Stimulated activated CD4-positive, alpha-beta T cell treated with anti-CD3 and anti-CD28 coated beads, Interleukin-2, amount 100 ng/mL, for 24 hours (primary cell): ENCODE measurements at regions not wholly inside any gene's neighbourhood (a gene's known extent, or its start where the extent isn't known, plus 50 kb on each side); places are given as distances from the start of the nearest gene placed in this dataset.

Source experiments
- DNase-seq, 2 donors: peaks; one replicate each; pipeline ENCODE4 v3.0.0-alpha.2; 2020

- no peak for DNase-seq
These were observed 579.3 kb downstream of the BUD13 start for GRCh38 chr11:116193321-116194131.

GRCh38 chr11:116192509-116193210 lies 580.1 kb downstream of the BUD13 start:
- DNase-seq: no peak

- DNase-seq: no peak
These were observed 581.9 kb downstream of the BUD13 start for GRCh38 chr11:116190861-116191260.

GRCh38 chr11:116189408-116190170 lies 583.2 kb downstream of the BUD13 start:
- DNase-seq: no peak

GRCh38 chr11:116188350-116188749 lies 584.4 kb downstream of the BUD13 start:
- DNase-seq: no peak

GRCh38 chr11:116187026-116187425 lies 585.8 kb downstream of the BUD13 start:
- no peak for DNase-seq

GRCh38 chr11:116185551-116185950 lies 587.2 kb downstream of the BUD13 start:
- no peak for DNase-seq

- no peak for DNase-seq
These were observed 588.0 kb downstream of the BUD13 start for GRCh38 chr11:116184763-116185162.

GRCh38 chr11:116182356-116182966 lies 590.3 kb downstream of the BUD13 start:
- DNase-seq: no peak

- DNase-seq: no peak
These were observed 591.8 kb downstream of the BUD13 start for GRCh38 chr11:116180806-116181600.

- DNase-seq: no peak
These were observed 593.4 kb downstream of the BUD13 start for GRCh38 chr11:116179401-116179800.

- no peak for DNase-seq
These were observed 595.1 kb downstream of the BUD13 start for GRCh38 chr11:116177521-116178210.

GRCh38 chr11:116176484-116177005 lies 596.2 kb downstream of the BUD13 start:
- no peak for DNase-seq

GRCh38 chr11:116175707-116176106 lies 597.1 kb downstream of the BUD13 start:
- DNase-seq: no peak

GRCh38 chr11:116173941-116174911 lies 598.6 kb downstream of the BUD13 start:
- DNase-seq: no peak

- no peak for DNase-seq
These were observed 599.3 kb downstream of the BUD13 start for GRCh38 chr11:116173506-116173905.

- no peak for DNase-seq
These were observed 599.9 kb downstream of the BUD13 start for GRCh38 chr11:116172851-116173250.

- no peak for DNase-seq
These were observed 600.6 kb downstream of the BUD13 start for GRCh38 chr11:116172156-116172555.

- DNase-seq: no peak
These were observed 601.3 kb downstream of the BUD13 start for GRCh38 chr11:116171271-116172140.
